VCaP (cell line): ENCODE measurements at regions not wholly inside any gene's neighbourhood (a gene's known extent, or its start where the extent isn't known, plus 50 kb on each side); places are given as distances from the start of the nearest gene placed in this dataset.
"Not testable (repeated sequence)": the region's sequence is repeated elsewhere in the genome, so short reads cannot be mapped to it uniquely, and the experiment has no call there.

Source experiments
- H3K27ac ChIP-seq: fragments of 450-650 bp; 2 replicates; pipeline ENCODE4 v1.5.1; 2017
- CTCF ChIP-seq: fragments of 450-650 bp; conservative IDR thresholded peaks from 2 replicates; pipeline ENCODE4 v1.5.1; 2017; ENCODE audit warnings: mild to moderate bottlenecking, moderate library complexity

GRCh38 chr6:82511546-82511945 lies 147.9 kb downstream of the TPBG start:
- H3K27ac ChIP-seq = no peak overlapping the region
- TF ChIP-seq CTCF = no peak

- not testable (repeated sequence) for H3K27ac ChIP-seq
Observed at GRCh38 chr6:82517896-82518295, 154.3 kb downstream of the TPBG start.

- TF ChIP-seq CTCF = no peak
Observed at GRCh38 chr6:82521369-82521768, 157.8 kb downstream of the TPBG start.

GRCh38 chr6:82521861-82522260 lies 158.2 kb downstream of the TPBG start:
- TF ChIP-seq CTCF = no peak
- H3K27ac ChIP-seq = no peak overlapping the region

More at GRCh38 chr6:82521369-82521768, 157.8 kb downstream of the TPBG start:
- no peak overlapping the region for H3K27ac ChIP-seq

- TF ChIP-seq CTCF = no peak
Observed at GRCh38 chr6:82524031-82524430, 160.4 kb downstream of the TPBG start.

GRCh38 chr6:82525775-82526495 lies 162.3 kb downstream of the TPBG start:
- TF ChIP-seq CTCF = no peak
- H3K27ac ChIP-seq = no peak overlapping the region

More at GRCh38 chr6:82524031-82524430, 160.4 kb downstream of the TPBG start:
- H3K27ac ChIP-seq = no peak overlapping the region

- not testable (repeated sequence) for H3K27ac ChIP-seq
Observed at GRCh38 chr6:82529960-82530460, 166.4 kb downstream of the TPBG start.

- H3K27ac ChIP-seq = no peak overlapping the region
- TF ChIP-seq CTCF = no peak
Observed at GRCh38 chr6:82534876-82535275, 171.3 kb downstream of the TPBG start.

- not testable (repeated sequence) for H3K27ac ChIP-seq
Observed at GRCh38 chr6:82549480-82549879, 185.9 kb downstream of the TPBG start.

- H3K27ac ChIP-seq = not testable (repeated sequence)
Observed at GRCh38 chr6:82551311-82551710, 187.7 kb downstream of the TPBG start.
